ENCODE measurements at regions not wholly inside any gene's neighbourhood (a gene's known extent, or its start where the extent isn't known, plus 50 kb on each side); places are given as distances from the start of the nearest gene placed in this dataset.

- Histone ChIP-seq H3K4me1 (ENCODE audit: control insufficient read depth, insufficient read depth, low read length) (no peaks in the 10 kb centered on the region), H3K4me3 (ENCODE audit: low read depth, low read length) (no peak overlapping the region), H3K27ac (ENCODE audit: extremely low read depth, low read depth, low read length) (no peak overlapping the region), H3K9me3 (ENCODE audit: control insufficient read depth, insufficient read depth, low read depth, low read length) (no peaks in the 10 kb centered on the region), H3K36me3 (ENCODE audit: control insufficient read depth in 2 of 2, insufficient read depth in 1 of 2, low read length in 2 of 2) (peaks cover 0 to 7% of the 10 kb centered on the region in 2 experiments; a peak in 1 of 3 replicates)
- ChIA-PET CTCF (no interaction called here), POLR2A (no interaction called here)
- TF ChIP-seq ZNF274 (IDR thresholded peaks at IDR 0.05; ENCODE audit: low read length) (no peak), ZNF274 (tag by site-specific recombination; IDR thresholded peaks at IDR 0.05; ENCODE audit: borderline replicate concordance) (no peak), ZNF184 (tag by site-specific recombination; IDR thresholded peaks at IDR 0.05) (no peak), ZNF146 (tag by site-specific recombination; IDR thresholded peaks at IDR 0.05) (no peak), ZNF433 (tag by site-specific recombination; IDR thresholded peaks at IDR 0.05; ENCODE audit: low read depth) (no peak), PRDM2 (tag by site-specific recombination; IDR thresholded peaks at IDR 0.05; ENCODE audit: borderline replicate concordance) (no peak), ZNF140 (tag by site-specific recombination; IDR thresholded peaks at IDR 0.05) (no peak), ZNF843 (tag by site-specific recombination; IDR thresholded peaks at IDR 0.05) (no peak), ZNF19 (tag by site-specific recombination; IDR thresholded peaks at IDR 0.05; ENCODE audit: low read depth) (no peak), YY2 (tag by site-specific recombination; IDR thresholded peaks at IDR 0.05) (no peak), SALL2 (tag by site-specific recombination; IDR thresholded peaks at IDR 0.05; ENCODE audit: borderline replicate concordance) (no peak), ZNF248 (tag by site-specific recombination; IDR thresholded peaks at IDR 0.05) (no peak), ZNF658 (tag by site-specific recombination; IDR thresholded peaks at IDR 0.05) (no peak), ZNF654 (tag by site-specific recombination; IDR thresholded peaks at IDR 0.05; ENCODE audit: low read depth) (no peak), ZNF518A (tag by site-specific recombination; conservative IDR thresholded peaks at IDR 0.05; ENCODE audit: low read depth) (no peak)
- TF ChIP-seq, protein P1, sequence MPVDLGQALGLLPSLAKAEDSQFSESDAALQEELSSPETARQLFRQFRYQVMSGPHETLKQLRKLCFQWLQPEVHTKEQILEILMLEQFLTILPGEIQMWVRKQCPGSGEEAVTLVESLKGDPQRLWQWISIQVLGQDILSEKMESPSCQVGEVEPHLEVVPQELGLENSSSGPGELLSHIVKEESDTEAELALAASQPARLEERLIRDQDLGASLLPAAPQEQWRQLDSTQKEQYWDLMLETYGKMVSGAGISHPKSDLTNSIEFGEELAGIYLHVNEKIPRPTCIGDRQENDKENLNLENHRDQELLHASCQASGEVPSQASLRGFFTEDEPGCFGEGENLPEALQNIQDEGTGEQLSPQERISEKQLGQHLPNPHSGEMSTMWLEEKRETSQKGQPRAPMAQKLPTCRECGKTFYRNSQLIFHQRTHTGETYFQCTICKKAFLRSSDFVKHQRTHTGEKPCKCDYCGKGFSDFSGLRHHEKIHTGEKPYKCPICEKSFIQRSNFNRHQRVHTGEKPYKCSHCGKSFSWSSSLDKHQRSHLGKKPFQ (tag by site-specific recombination; IDR thresholded peaks at IDR 0.05), result no peak
- TF ChIP-seq, protein P2, sequence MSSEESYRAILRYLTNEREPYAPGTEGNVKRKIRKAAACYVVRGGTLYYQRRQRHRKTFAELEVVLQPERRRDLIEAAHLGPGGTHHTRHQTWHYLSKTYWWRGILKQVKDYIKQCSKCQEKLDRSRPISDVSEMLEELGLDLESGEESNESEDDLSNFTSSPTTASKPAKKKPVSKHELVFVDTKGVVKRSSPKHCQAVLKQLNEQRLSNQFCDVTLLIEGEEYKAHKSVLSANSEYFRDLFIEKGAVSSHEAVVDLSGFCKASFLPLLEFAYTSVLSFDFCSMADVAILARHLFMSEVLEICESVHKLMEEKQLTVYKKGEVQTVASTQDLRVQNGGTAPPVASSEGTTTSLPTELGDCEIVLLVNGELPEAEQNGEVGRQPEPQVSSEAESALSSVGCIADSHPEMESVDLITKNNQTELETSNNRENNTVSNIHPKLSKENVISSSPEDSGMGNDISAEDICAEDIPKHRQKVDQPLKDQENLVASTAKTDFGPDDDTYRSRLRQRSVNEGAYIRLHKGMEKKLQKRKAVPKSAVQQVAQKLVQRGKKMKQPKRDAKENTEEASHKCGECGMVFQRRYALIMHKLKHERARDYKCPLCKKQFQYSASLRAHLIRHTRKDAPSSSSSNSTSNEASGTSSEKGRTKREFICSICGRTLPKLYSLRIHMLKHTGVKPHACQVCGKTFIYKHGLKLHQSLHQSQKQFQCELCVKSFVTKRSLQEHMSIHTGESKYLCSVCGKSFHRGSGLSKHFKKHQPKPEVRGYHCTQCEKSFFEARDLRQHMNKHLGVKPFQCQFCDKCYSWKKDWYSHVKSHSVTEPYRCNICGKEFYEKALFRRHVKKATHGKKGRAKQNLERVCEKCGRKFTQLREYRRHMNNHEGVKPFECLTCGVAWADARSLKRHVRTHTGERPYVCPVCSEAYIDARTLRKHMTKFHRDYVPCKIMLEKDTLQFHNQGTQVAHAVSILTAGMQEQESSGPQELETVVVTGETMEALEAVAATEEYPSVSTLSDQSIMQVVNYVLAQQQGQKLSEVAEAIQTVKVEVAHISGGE (tag by site-specific recombination; conservative IDR thresholded peaks at IDR 0.05; ENCODE audit: low read depth), result no peak
These were observed 485.3 kb upstream of the NFIA start for GRCh38 chr1:60596791-60597750.

Measured in HEK293 (cell line).